ENCODE measurements at regions not wholly inside any gene's neighbourhood (a gene's known extent, or its start where the extent isn't known, plus 50 kb on each side); places are given as distances from the start of the nearest gene placed in this dataset.

GRCh38 chr12:66776974-66777373, 98.1 kb upstream of the GRIP1 start:
- no peak for DNase-seq
- peaks cover 0 to 7% (median 0%) of the 10 kb centered on the region in 4 donors for H3K4me1 ChIP-seq
- intact Hi-C loops (cut with DNase I) = no loop called here
- TF ChIP-seq POLR2A (IDR thresholded peaks at IDR 0.05) = no peak
- TF ChIP-seq, protein P1, sequence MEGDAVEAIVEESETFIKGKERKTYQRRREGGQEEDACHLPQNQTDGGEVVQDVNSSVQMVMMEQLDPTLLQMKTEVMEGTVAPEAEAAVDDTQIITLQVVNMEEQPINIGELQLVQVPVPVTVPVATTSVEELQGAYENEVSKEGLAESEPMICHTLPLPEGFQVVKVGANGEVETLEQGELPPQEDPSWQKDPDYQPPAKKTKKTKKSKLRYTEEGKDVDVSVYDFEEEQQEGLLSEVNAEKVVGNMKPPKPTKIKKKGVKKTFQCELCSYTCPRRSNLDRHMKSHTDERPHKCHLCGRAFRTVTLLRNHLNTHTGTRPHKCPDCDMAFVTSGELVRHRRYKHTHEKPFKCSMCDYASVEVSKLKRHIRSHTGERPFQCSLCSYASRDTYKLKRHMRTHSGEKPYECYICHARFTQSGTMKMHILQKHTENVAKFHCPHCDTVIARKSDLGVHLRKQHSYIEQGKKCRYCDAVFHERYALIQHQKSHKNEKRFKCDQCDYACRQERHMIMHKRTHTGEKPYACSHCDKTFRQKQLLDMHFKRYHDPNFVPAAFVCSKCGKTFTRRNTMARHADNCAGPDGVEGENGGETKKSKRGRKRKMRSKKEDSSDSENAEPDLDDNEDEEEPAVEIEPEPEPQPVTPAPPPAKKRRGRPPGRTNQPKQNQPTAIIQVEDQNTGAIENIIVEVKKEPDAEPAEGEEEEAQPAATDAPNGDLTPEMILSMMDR (IDR thresholded peaks at IDR 0.05) = no peak
- TF ChIP-seq EP300 (IDR thresholded peaks at IDR 0.05) = no peak
- no peak for TF ChIP-seq POLR2AphosphoS5 (IDR thresholded peaks at IDR 0.05)
- H3K4me3 ChIP-seq = no peak overlapping the region
- 43 to 80% methylated on average over 2 of the region's 2 CpGs for WGBS, 2 donors
- H3K27me3 ChIP-seq = no peaks in the 10 kb centered on the region
- no peak overlapping the region for H3K27ac ChIP-seq
- no peaks in the 10 kb centered on the region for H3K9me3 ChIP-seq
- no peaks in the 10 kb centered on the region for H3K36me3 ChIP-seq

DNA sequence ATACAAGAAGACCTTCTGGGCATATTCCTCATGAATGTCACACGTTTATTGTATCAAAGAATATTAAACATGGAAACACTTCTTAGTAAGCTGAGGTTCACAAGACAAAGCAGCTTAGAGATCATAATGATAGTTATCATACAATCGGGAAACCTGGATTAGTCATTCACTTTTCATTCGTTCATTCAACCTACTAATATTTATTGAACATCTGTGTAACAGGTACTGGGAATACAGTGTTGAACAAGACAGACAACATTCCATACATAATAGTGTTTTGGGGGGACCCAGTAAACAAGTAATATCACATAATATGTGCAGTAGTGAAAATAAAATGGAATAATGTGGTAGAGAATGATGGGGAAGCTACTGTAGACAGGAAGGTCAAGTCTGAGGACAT, 100.6 kb upstream of the GRIP1 start:
- 89 to 90% methylated on average over 3 of the region's 3 CpGs for WGBS, 2 donors

GRCh38 chr12:66786531-66787308, 107.8 kb upstream of the GRIP1 start:
- intact Hi-C loops (cut with DNase I) = no loop called here
- TF ChIP-seq, protein P1 (IDR thresholded peaks at IDR 0.05) = no peak
- TF ChIP-seq POLR2AphosphoS5 (IDR thresholded peaks at IDR 0.05) (no peak), EP300 (IDR thresholded peaks at IDR 0.05) (no peak), POLR2A (IDR thresholded peaks at IDR 0.05) (no peak)
- Histone ChIP-seq H3K27me3 (no peaks in the 10 kb centered on the region), H3K4me3 (no peak overlapping the region), H3K4me1 (no peaks in the 10 kb centered on the region), H3K36me3 (no peaks in the 10 kb centered on the region), H3K9me3 (no peaks in the 10 kb centered on the region), H3K27ac (no peak overlapping the region)
- no peak for DNase-seq
- WGBS, 2 donors = 59 to 75% methylated on average over 4 of the region's 4 CpGs

More for the DNA sequence above, 100.6 kb upstream of the GRIP1 start:
- Histone ChIP-seq H3K9me3 (no peaks in the 10 kb centered on the region), H3K27ac (no peak overlapping the region), H3K36me3 (no peaks in the 10 kb centered on the region), H3K4me1 (peaks cover 0 to 7% (median 0%) of the 10 kb centered on the region in 4 donors), H3K27me3 (no peaks in the 10 kb centered on the region), H3K4me3 (no peak overlapping the region)
- intact Hi-C loops (cut with DNase I) = no loop called here
- DNase-seq = no peak
- no peak for TF ChIP-seq EP300 (IDR thresholded peaks at IDR 0.05)
- TF ChIP-seq, protein P1 (IDR thresholded peaks at IDR 0.05) = no peak
- TF ChIP-seq POLR2A (IDR thresholded peaks at IDR 0.05) = no peak
- no peak for TF ChIP-seq POLR2AphosphoS5 (IDR thresholded peaks at IDR 0.05)

- Histone ChIP-seq H3K9me3 (no peaks in the 10 kb centered on the region), H3K36me3 (no peaks in the 10 kb centered on the region), H3K27me3 (no peaks in the 10 kb centered on the region), H3K27ac (no peak overlapping the region), H3K4me3 (no peak overlapping the region), H3K4me1 (no peaks in the 10 kb centered on the region)
- DNase-seq = no peak
- 5 to 43% methylated on average over 2 of the region's 2 CpGs for WGBS, 2 donors
- TF ChIP-seq POLR2A (IDR thresholded peaks at IDR 0.05) (no peak), EP300 (IDR thresholded peaks at IDR 0.05) (no peak), POLR2AphosphoS5 (IDR thresholded peaks at IDR 0.05) (no peak)
- TF ChIP-seq, protein P1 (IDR thresholded peaks at IDR 0.05) = no peak
- intact Hi-C loops (cut with DNase I) = no loop called here
Observed at GRCh38 chr12:66799551-66799950, 120.7 kb upstream of the GRIP1 start.
